Left hindlimb (tissue), 1 donor: ENCODE measurements at regions not wholly inside any gene's neighbourhood (a gene's known extent, or its start where the extent isn't known, plus 50 kb on each side); places are given as distances from the start of the nearest gene placed in this dataset.

Experiments used
- DNase-seq: peaks from one replicate; pipeline ENCODE4 v3.0.0-alpha.2; 2018

GRCh38 chr1:175864625-175865024, 121.2 kb upstream of the TNR start:
- DNase-seq = no peak

GRCh38 chr1:175864183-175864582, 120.8 kb upstream of the TNR start:
- DNase-seq = no peak

- no peak for DNase-seq
Observed at GRCh38 chr1:175863299-175864050, 120.1 kb upstream of the TNR start.

- no peak for DNase-seq
Observed at GRCh38 chr1:175862408-175862807, 119.0 kb upstream of the TNR start.

- no peak for DNase-seq
Observed at GRCh38 chr1:175861626-175862367, 118.4 kb upstream of the TNR start.

- no peak for DNase-seq
Observed at GRCh38 chr1:175857756-175858155, 114.4 kb upstream of the TNR start.

- DNase-seq = no peak
Observed at GRCh38 chr1:175853681-175854080, 110.3 kb upstream of the TNR start.

GRCh38 chr1:175851749-175852148, 108.4 kb upstream of the TNR start:
- DNase-seq = no peak

GRCh38 chr1:175848329-175848728, 104.9 kb upstream of the TNR start:
- DNase-seq = no peak

GRCh38 chr1:175845985-175846384, 102.6 kb upstream of the TNR start:
- DNase-seq = no peak

GRCh38 chr1:175845338-175845737, 101.9 kb upstream of the TNR start:
- no peak for DNase-seq

GRCh38 chr1:175844877-175845276, 101.5 kb upstream of the TNR start:
- no peak for DNase-seq

- no peak for DNase-seq
Observed at GRCh38 chr1:175842550-175842949, 99.2 kb upstream of the TNR start.

GRCh38 chr1:175841738-175842187, 98.4 kb upstream of the TNR start:
- no peak for DNase-seq

- no peak for DNase-seq
Observed at GRCh38 chr1:175840787-175841186, 97.4 kb upstream of the TNR start.

- no peak for DNase-seq
Observed at GRCh38 chr1:175839779-175840669, 96.6 kb upstream of the TNR start.

GRCh38 chr1:175834597-175834996, 91.2 kb upstream of the TNR start:
- no peak for DNase-seq

- no peak for DNase-seq
Observed at GRCh38 chr1:175833951-175834350, 90.6 kb upstream of the TNR start.

- no peak for DNase-seq
Observed at GRCh38 chr1:175833502-175833901, 90.1 kb upstream of the TNR start.

GRCh38 chr1:175830500-175830899, 87.1 kb upstream of the TNR start:
- DNase-seq = no peak

GRCh38 chr1:175829845-175830244, 86.5 kb upstream of the TNR start:
- DNase-seq = no peak

GRCh38 chr1:175826705-175827104, 83.3 kb upstream of the TNR start:
- DNase-seq = no peak

GRCh38 chr1:175824079-175824478, 80.7 kb upstream of the TNR start:
- no peak for DNase-seq
